ENCODE measurements at regions not wholly inside any gene's neighbourhood (a gene's known extent, or its start where the extent isn't known, plus 50 kb on each side); places are given as distances from the start of the nearest gene placed in this dataset.

DNA sequence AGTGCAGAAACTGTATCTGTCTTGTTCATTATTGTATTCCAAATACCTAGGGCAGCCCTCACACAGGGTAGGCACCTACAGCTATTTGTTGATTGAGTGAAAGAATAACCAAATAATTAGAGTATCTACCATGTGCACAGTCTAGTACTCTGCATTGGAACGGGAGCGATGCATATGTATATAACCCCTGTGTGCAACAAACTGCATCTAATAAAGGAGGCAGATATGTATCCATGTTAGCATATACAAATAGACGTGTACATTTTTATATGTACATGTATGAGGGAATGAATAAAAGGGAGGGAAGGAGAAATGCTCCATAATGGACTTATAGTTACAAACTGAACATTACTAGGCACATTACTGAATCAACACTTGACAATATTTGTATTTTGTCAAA, 191.3 kb upstream of the PTPRZ1 start:
- Histone ChIP-seq H3K27ac (ENCODE audit: insufficient read depth, low read depth, low read length) (no peak overlapping the region), H4K20me1 (replicated peaks; ENCODE audit: control insufficient read depth, extremely low read depth, insufficient read depth, low read length) (no peaks in the 10 kb centered on the region), H3K4me1 (ENCODE audit: control insufficient read depth, extremely low read depth, insufficient read depth, low read length) (no peaks in the 10 kb centered on the region), H3K9me3 (replicated peaks; ENCODE audit: control insufficient read depth, insufficient read depth, low read length) (no peaks in the 10 kb centered on the region), H3K4me3 (replicated peaks in 1 of 3; ENCODE audit: insufficient read depth in 1 of 3, low read depth in 1 of 3, low read length in 3 of 3) (no peak overlapping the region), H3K9me1 (replicated peaks; ENCODE audit: control insufficient read depth, extremely low read depth, insufficient read depth, low read length) (no peaks in the 10 kb centered on the region), H3K79me2 (ENCODE audit: control insufficient read depth, insufficient read depth, low read length) (no peaks in the 10 kb centered on the region), H3K27me3 (ENCODE audit: control insufficient read depth in 2 of 2, insufficient read depth in 2 of 2, low read length in 2 of 2) (no peaks in the 10 kb centered on the region), H2AFZ (ENCODE audit: low read depth, low read length) (no peak overlapping the region), H3K36me3 (ENCODE audit: control insufficient read depth in 2 of 2, extremely low read depth in 1 of 2, insufficient read depth in 2 of 2, low read length in 2 of 2) (no peaks in the 10 kb centered on the region), H3K4me2 (ENCODE audit: insufficient read depth, low read length) (no peak overlapping the region), H3K9ac (replicated peaks; ENCODE audit: extremely low read depth, insufficient read depth, low read length) (no peak overlapping the region)
- dilution Hi-C loops (cut with MboI; ENCODE audit: extremely low pct_ligation_motif_present, low sequenced_read_pairs) (no loop called here), intact Hi-C loops (cut with micrococcal nuclease) (no loop called here)
- no TSS peak for BruUV-seq (replicated peaks)
- no peak for TF ChIP-seq EZH2 (IDR thresholded peaks at IDR 0.05; ENCODE audit: borderline replicate concordance, low read depth, low read length, severe bottlenecking)
- TF ChIP-seq POLR2A (IDR thresholded peaks at IDR 0.05; ENCODE audit: low read depth, low read length), result no peak
- TF ChIP-seq, protein P1, sequence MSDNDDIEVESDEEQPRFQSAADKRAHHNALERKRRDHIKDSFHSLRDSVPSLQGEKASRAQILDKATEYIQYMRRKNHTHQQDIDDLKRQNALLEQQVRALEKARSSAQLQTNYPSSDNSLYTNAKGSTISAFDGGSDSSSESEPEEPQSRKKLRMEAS (IDR thresholded peaks at IDR 0.05; ENCODE audit: insufficient read depth, insufficient read length), result no peak
- TF ChIP-seq, protein P2, sequence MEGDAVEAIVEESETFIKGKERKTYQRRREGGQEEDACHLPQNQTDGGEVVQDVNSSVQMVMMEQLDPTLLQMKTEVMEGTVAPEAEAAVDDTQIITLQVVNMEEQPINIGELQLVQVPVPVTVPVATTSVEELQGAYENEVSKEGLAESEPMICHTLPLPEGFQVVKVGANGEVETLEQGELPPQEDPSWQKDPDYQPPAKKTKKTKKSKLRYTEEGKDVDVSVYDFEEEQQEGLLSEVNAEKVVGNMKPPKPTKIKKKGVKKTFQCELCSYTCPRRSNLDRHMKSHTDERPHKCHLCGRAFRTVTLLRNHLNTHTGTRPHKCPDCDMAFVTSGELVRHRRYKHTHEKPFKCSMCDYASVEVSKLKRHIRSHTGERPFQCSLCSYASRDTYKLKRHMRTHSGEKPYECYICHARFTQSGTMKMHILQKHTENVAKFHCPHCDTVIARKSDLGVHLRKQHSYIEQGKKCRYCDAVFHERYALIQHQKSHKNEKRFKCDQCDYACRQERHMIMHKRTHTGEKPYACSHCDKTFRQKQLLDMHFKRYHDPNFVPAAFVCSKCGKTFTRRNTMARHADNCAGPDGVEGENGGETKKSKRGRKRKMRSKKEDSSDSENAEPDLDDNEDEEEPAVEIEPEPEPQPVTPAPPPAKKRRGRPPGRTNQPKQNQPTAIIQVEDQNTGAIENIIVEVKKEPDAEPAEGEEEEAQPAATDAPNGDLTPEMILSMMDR (IDR thresholded peaks at IDR 0.05; ENCODE audit: extremely low read depth in 1 of 2, insufficient read depth in 1 of 2, low read depth in 1 of 2, low read length in 2 of 2), result no peak
- TF ChIP-seq GATA2 (IDR thresholded peaks at IDR 0.05; ENCODE audit: insufficient read depth, insufficient read length, low read depth, low read length), result no peak
- TF ChIP-seq POLR2AphosphoS5 (IDR thresholded peaks at IDR 0.05; ENCODE audit: insufficient read depth, low read depth, low read length), result no peak
- TF ChIP-seq JUN (IDR thresholded peaks at IDR 0.05; ENCODE audit: borderline replicate concordance, insufficient read depth, insufficient read length, low read depth), result no peak
- TF ChIP-seq MYC (IDR thresholded peaks at IDR 0.05; ENCODE audit: low read depth, low read length), result no peak
- no peak for TF ChIP-seq FOS (IDR thresholded peaks at IDR 0.05; ENCODE audit: borderline replicate concordance, insufficient read depth, low read length)
- no peak for DNase-seq (ENCODE audit: low read depth, low spot score)
- CTCF ChIA-PET, result no interaction called here
- POLR2A ChIA-PET, result no interaction called here
- FAIRE-seq, result no peak
